ENCODE measurements at regions not wholly inside any gene's neighbourhood (a gene's known extent, or its start where the extent isn't known, plus 50 kb on each side); places are given as distances from the start of the nearest gene placed in this dataset.

DNA sequence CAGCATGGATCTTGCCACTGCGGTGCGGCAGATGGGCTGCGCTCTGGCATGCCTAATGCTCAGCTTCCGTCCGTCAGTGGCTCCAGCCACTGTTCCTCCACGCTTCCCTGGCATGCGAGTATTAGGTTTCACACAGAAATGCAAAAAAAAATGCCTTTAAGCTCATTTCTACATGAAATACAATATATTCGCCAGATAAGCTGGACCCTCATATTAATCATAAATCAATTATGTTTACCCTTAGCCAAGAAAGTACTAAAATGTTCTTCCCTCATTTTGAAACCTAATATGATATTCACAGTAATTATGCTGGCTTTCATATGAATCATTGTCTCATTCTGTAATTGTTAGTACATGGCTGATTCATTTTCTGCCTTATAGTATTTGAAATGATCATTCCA, 115.5 kb upstream of the FAM241A start:
- H3K4me3 ChIP-seq (ENCODE audit: low read length) = no peak overlapping the region
- no peak for TF ChIP-seq POLR2AphosphoS5 (IDR thresholded peaks at IDR 0.05)
- TF ChIP-seq EP300 (conservative IDR thresholded peaks at IDR 0.05; ENCODE audit: poor library complexity, severe bottlenecking) = no peak
- no peak for TF ChIP-seq SMC3 (conservative IDR thresholded peaks at IDR 0.05; ENCODE audit: poor library complexity)
- no peak for TF ChIP-seq TAF1 (IDR thresholded peaks at IDR 0.05; ENCODE audit: low read depth)
- no peak for TF ChIP-seq RAD21 (conservative IDR thresholded peaks at IDR 0.05)
- no peak for TF ChIP-seq CTCF (IDR thresholded peaks at IDR 0.05; ENCODE audit: poor library complexity, severe bottlenecking)
- TF ChIP-seq EZH2 (IDR thresholded peaks at IDR 0.05; ENCODE audit: borderline replicate concordance, insufficient read depth, low read length, poor library complexity, severe bottlenecking) = no peak
- no peak for TF ChIP-seq MXI1 (conservative IDR thresholded peaks at IDR 0.05; ENCODE audit: poor library complexity, severe bottlenecking)
- TF ChIP-seq, protein P1, sequence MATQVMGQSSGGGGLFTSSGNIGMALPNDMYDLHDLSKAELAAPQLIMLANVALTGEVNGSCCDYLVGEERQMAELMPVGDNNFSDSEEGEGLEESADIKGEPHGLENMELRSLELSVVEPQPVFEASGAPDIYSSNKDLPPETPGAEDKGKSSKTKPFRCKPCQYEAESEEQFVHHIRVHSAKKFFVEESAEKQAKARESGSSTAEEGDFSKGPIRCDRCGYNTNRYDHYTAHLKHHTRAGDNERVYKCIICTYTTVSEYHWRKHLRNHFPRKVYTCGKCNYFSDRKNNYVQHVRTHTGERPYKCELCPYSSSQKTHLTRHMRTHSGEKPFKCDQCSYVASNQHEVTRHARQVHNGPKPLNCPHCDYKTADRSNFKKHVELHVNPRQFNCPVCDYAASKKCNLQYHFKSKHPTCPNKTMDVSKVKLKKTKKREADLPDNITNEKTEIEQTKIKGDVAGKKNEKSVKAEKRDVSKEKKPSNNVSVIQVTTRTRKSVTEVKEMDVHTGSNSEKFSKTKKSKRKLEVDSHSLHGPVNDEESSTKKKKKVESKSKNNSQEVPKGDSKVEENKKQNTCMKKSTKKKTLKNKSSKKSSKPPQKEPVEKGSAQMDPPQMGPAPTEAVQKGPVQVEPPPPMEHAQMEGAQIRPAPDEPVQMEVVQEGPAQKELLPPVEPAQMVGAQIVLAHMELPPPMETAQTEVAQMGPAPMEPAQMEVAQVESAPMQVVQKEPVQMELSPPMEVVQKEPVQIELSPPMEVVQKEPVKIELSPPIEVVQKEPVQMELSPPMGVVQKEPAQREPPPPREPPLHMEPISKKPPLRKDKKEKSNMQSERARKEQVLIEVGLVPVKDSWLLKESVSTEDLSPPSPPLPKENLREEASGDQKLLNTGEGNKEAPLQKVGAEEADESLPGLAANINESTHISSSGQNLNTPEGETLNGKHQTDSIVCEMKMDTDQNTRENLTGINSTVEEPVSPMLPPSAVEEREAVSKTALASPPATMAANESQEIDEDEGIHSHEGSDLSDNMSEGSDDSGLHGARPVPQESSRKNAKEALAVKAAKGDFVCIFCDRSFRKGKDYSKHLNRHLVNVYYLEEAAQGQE (IDR thresholded peaks at IDR 0.05; ENCODE audit: borderline replicate concordance) = no peak
- no peaks in the 10 kb centered on the region for H3K9me2 ChIP-seq (ENCODE audit: insufficient read depth, low read length)
- H3K9me3 ChIP-seq (ENCODE audit: low read length) = no peaks in the 10 kb centered on the region
- no peaks in the 10 kb centered on the region for H3K36me3 ChIP-seq (ENCODE audit: insufficient read depth, low read length)
- no peak overlapping the region for H3K9ac ChIP-seq (ENCODE audit: low read length)
- H3F3A ChIP-seq (ENCODE audit: insufficient read depth, low read length, poor library complexity, severe bottlenecking) = no peaks in the 10 kb centered on the region
- no peak overlapping the region for H2AFZ ChIP-seq (ENCODE audit: low read depth, low read length)
- H3K27me3 ChIP-seq (ENCODE audit: insufficient read depth, low read depth, low read length) = no peaks in the 10 kb centered on the region
- no peaks in the 10 kb centered on the region for H3K79me2 ChIP-seq (replicated peaks; ENCODE audit: insufficient read depth, low read length)
- H4K20me1 ChIP-seq (ENCODE audit: insufficient read depth) = no peaks in the 10 kb centered on the region
- no peak overlapping the region for H3K4me2 ChIP-seq (ENCODE audit: low read length)
- no peak overlapping the region for H3K27ac ChIP-seq (ENCODE audit: low read length)

GRCh38 chr4:112031712-112032328, 113.4 kb upstream of the FAM241A start:
- Histone ChIP-seq H3K4me2 (ENCODE audit: low read length) (no peak overlapping the region), H3K79me2 (replicated peaks; ENCODE audit: insufficient read depth, low read length) (no peaks in the 10 kb centered on the region), H3K9me3 (ENCODE audit: low read length) (no peaks in the 10 kb centered on the region), H2AFZ (ENCODE audit: low read depth, low read length) (no peak overlapping the region), H3K4me3 (ENCODE audit: low read length) (no peak overlapping the region), H3K27ac (ENCODE audit: low read length) (no peak overlapping the region), H3K36me3 (ENCODE audit: insufficient read depth, low read length) (no peaks in the 10 kb centered on the region), H4K20me1 (ENCODE audit: insufficient read depth) (no peaks in the 10 kb centered on the region), H3K9ac (ENCODE audit: low read length) (no peak overlapping the region), H3F3A (ENCODE audit: insufficient read depth, low read length, poor library complexity, severe bottlenecking) (no peaks in the 10 kb centered on the region), H3K27me3 (ENCODE audit: insufficient read depth, low read depth, low read length) (no peaks in the 10 kb centered on the region), H3K9me2 (ENCODE audit: insufficient read depth, low read length) (no peaks in the 10 kb centered on the region)
- TF ChIP-seq EP300 (conservative IDR thresholded peaks at IDR 0.05; ENCODE audit: poor library complexity, severe bottlenecking) (no peak), POLR2AphosphoS5 (IDR thresholded peaks at IDR 0.05) (no peak), SMC3 (conservative IDR thresholded peaks at IDR 0.05; ENCODE audit: poor library complexity) (peak; percentile 81), EZH2 (IDR thresholded peaks at IDR 0.05; ENCODE audit: borderline replicate concordance, insufficient read depth, low read length, poor library complexity, severe bottlenecking) (no peak), MXI1 (conservative IDR thresholded peaks at IDR 0.05; ENCODE audit: poor library complexity, severe bottlenecking) (no peak), TAF1 (IDR thresholded peaks at IDR 0.05; ENCODE audit: low read depth) (no peak), RAD21 (conservative IDR thresholded peaks at IDR 0.05) (peak; percentile 84), CTCF (IDR thresholded peaks at IDR 0.05; ENCODE audit: poor library complexity, severe bottlenecking) (peak; percentile 81)
- TF ChIP-seq, protein P1 (IDR thresholded peaks at IDR 0.05; ENCODE audit: borderline replicate concordance) = no peak
